Loucy (cell line): ENCODE measurements at regions not wholly inside any gene's neighbourhood (a gene's known extent, or its start where the extent isn't known, plus 50 kb on each side); places are given as distances from the start of the nearest gene placed in this dataset.

Source experiments
- CTCF ChIP-seq: fragments of 200-600 bp; sonication (generic); conservative IDR thresholded peaks from 2 replicates; pipeline ENCODE4 v1.5.1; 2014; ENCODE audit warnings: mild to moderate bottlenecking, antibody characterized with exemption, low read length
- EZH2phosphoT487 ChIP-seq: fragments of 200-600 bp; IDR thresholded peaks from 2 replicates; pipeline ENCODE4 v1.6.1; 2018; ENCODE audit warnings: antibody characterized with exemption, mild to moderate bottlenecking, moderate library complexity, borderline replicate concordance

GRCh38 chr20:59429396-59429795 is 129.0 kb downstream of the EDN3 start:
- TF ChIP-seq CTCF = no peak
- TF ChIP-seq EZH2phosphoT487 = no peak
